HG02678 (cell line): ENCODE measurements at regions not wholly inside any gene's neighbourhood (a gene's known extent, or its start where the extent isn't known, plus 50 kb on each side); places are given as distances from the start of the nearest gene placed in this dataset.
"Not testable (repeated sequence)": the region's sequence is repeated elsewhere in the genome, so short reads cannot be mapped to it uniquely, and the experiment has no call there.

ENCODE experiments used
- ATAC-seq: cut with Tn5 transposase; IDR thresholded peaks from one replicate; pipeline ENCODE4 v1.9.1; 2021; ENCODE audit warnings: mild to moderate bottlenecking, moderate library complexity; ENCODE audit not compliant: unreplicated experiment

DNA sequence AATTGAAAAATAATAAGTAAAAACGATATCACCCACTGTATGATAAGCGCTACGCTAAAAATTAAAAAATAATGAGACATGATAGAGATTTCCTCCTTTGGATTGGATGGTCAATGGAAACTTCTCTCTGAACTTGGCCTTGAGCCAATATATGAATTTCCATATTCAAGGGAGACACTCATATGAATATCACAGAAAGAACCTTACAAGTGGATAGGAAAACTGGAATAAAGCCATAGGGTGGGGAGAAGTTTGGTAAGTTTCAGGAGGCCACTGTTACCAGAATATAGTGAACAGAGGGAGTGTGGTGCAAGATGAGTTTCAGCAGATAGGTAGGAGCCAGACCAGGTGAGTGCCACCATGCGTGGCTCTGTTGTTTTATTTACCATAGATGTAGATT, 147.2 kb downstream of the SEM1 start:
- no peak for ATAC-seq

DNA sequence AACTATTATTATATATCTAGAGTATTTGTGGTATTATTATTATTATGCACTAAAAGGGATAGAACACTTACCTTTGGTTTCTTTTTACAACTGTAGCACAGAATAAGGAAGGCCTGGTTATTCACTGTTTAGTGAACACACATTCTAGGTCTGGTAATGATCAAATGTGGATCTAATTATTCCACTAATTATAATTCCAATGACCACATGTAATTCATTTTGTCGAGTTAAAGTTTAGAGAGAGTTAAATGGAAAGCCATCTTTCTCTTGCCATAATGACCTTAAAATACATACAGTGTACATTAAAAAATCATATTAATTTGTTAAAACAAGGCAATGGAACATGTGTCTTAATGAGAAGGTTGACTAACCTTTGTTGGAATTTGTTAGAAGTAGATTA, 147.8 kb downstream of the SEM1 start:
- no peak for ATAC-seq

DNA sequence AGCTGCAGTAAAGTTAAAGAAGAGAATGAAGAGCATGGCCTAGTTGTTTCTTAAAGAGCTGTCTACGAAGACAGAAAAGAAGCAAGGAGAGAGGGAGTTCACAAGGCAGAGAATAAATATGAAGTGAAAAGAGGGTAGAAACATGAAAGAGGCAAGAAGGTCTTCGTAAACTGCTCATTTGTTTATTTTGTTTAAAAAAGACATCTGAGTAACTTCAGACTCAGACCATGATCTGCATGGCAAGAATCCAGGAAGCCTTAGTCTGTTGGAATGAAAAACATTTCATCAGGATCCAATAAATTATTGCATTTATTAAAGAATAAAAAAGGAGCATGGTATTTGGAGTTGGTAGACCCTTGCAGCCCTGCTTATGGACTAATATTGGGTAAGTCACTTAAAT, 151.1 kb downstream of the SEM1 start:
- ATAC-seq, result no peak

DNA sequence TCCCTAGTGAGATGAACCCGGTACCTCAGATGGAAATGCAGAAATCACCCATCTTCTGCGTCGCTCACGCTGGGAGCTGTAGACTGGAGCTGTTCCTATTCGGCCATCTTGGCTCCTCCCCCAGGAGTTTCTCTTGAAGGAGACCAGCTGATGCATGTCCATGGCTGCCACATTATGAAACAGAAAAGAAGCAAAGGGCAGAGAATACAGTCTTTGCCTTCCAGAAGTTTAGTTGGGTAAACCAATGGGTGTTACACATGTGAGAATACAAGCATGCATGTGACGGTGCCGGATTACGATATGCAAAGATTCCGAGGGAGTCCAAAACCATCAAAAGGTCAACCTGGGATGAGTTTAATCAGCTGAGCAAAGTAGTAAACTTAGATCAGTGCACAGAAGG, 151.6 kb downstream of the SEM1 start:
- no peak for ATAC-seq

DNA sequence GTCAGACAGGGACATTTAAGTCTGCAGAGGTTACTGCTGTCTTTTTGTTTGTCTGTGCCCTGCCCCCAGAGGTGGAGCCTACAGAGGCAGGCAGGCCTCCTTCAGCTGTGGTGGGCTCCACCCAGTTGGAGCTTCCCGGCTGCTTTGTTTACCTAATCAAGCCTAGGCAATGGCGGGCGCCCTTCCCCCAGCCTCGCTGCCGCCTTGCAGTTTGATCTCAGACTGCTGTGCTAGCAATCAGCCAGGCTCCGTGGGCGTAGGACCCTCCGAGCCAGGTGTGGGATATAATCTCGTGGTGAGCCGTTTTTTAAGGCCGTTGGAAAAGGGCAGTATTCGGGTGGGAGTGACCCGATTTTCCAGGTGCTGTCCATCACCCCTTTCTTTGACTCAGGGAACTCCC, 152.0 kb downstream of the SEM1 start:
- ATAC-seq, result not testable (repeated sequence)

DNA sequence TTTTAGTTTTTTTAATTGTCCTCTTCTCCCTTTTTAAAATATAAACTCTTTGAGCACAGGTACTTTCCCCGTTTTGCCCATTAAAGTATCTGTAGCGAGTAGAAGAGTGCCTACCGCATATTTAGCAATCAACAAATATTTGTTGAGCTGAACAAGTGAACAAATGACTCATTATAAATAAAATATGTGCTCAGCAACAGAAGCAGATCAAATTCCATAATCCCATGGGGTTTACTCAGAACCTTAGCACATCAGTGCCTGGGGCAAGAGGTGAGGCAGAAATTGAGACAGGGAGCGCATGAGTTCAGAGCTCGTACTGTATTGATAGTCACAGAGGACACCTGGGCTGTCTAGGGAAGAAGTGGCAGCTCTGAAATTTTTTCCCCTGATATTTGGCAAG, 161.0 kb downstream of the SEM1 start:
- no peak for ATAC-seq

DNA sequence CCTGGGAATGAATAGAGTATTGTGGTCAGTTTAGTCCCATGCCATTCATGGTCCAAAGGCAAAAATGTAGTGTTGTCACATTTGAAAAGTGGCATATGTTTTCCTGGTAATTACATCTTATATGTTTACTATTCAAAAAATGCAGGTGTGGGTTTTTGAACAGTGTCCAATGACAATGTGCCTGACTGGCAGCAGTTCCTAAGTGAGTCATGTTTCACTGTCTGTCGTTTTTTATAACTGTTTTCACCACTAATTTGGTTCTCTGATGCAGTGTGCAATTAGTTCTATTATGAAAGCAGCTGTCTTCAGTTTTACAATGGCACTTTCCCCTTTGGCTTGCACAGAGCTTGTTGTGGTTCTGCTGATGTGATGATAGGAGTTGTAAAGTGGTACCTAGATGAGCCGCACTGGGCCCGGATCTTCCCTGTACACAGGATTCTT, 162.3 kb downstream of the SEM1 start:
- no peak for ATAC-seq

DNA sequence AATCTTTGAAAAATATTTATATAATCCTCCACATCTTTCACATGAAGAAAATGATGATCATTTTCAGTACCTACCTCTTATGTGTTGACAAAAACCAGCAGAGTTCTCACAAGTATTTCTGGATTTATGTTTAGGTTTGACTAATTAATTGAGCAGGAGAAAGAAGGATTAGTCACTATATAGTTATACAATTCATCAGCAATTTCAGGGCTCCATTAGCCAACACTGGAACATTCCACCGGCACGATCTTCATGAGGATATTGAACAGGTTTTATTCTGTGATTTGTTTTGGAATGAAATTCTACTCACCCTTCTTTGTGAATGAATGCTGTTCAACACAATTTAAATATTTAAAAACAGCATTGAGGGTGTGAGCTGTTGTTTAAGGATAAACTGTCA, 163.2 kb downstream of the SEM1 start:
- ATAC-seq, result no peak

DNA sequence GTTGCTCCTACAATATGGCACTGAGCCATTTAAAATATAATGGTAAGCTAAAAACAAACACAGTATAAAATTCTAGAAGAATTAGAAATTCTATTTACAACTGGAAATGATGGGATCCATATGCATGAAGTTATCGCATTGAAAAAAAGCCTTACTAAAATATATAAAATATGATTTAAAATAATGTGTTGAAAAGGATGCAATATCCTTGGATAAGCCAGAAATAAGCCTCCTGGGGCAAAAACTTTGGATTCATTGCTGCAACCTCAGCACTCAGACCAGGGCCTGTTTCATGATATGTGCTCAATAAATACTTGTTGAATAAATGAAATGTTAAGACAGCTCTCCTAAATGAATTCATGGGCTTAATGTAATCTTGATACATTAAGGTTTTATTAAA, 170.2 kb downstream of the SEM1 start:
- ATAC-seq, result no peak

DNA sequence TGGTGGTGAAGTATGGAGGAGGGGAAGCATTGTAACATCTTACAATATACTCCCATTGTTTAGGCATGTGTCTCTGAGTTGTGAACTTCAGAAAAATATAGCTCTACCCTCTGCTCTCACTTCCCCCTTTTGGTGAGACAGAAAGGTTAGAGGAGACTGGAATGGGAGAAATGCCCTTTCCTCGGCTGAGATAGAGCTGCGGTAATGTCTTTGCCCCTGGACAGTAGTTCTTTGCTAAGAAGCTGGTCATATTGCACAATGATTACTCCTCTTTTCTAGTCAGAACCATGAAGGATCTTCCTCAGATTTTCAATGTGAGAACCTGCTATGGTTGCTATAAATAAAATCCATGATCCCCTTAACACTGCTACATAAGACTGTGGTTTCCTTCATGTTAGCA, 171.0 kb downstream of the SEM1 start:
- ATAC-seq, result no peak

DNA sequence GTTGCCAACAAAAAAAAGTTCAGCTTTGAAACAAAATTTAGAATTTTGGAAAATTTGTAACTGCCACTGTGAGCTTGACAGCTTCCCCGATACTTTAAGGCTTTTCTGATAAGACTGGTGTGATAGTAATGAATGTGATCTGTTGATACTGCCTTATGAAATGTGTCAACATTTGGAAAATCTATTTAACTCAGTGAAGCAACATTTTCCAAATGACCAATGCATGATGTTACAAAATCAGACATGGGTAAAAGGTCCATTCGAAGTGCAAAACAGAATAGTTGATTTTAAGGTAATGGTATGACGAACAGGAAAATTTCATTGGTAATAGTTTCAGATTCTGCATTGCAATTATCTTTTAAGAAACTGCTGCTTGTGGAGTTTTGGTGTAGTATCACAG, 175.4 kb downstream of the SEM1 start:
- ATAC-seq, result no peak

DNA sequence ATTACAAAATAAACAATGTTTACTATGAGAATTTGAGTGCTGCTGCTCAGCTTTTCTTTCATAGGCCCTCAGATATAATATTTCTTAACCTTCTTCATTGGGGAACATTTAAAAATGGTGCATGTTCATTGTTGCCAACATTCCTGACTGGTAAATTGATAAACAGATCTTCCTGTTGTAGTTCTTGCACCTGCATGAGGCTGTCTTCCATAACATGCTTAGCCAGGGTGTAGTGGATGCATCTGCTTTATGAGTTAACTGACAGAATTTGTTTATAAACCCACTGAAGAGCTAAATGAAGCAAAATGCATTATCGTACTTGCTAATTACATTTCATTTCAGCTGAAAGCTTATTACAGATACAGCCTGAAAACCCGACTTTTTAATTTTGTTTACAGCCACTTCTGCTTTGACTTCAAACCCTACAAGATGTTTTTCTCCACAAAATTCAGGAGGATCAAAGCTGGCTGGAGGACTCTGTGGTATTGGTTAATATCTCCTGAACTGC, 177.2 kb downstream of the SEM1 start:
- ATAC-seq, result no peak

DNA sequence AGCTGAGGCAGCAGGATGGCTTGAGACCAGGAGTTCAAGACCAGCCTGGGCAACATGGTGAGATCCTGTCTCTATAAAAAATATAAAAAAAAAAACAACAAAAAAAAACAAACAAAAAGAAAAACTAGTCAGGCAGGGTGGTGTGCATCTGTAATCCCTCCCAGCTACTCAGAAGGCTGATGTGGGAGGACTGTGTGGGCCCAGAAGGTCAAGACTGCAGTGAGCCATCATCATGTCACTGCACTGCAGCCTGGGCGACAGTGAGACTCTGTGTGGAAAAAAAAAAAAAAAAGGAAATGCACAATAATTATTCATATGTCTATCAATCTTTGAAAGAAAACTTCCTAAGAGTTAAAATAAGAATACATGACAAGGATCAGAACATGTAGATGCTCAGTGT, 178.3 kb downstream of the SEM1 start:
- no peak for ATAC-seq

DNA sequence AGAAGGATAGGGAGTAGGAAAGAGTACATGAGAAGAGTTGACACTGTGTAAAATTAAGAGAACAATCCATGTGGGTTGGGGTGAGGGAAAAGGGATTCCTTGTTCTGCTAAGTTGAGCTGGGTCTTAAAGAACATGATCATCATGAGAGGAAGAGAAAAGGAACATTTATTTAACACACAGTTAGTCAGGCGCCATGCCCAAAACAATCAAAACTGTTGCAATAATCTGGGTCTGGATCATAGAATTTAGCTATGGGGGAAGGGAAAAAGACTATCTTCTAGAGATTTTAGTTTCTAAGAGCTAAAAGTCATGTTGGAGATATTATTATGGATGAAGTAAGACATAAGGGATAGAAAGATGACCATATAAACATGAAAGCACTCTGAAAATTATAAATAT, 178.9 kb downstream of the SEM1 start:
- no peak for ATAC-seq

DNA sequence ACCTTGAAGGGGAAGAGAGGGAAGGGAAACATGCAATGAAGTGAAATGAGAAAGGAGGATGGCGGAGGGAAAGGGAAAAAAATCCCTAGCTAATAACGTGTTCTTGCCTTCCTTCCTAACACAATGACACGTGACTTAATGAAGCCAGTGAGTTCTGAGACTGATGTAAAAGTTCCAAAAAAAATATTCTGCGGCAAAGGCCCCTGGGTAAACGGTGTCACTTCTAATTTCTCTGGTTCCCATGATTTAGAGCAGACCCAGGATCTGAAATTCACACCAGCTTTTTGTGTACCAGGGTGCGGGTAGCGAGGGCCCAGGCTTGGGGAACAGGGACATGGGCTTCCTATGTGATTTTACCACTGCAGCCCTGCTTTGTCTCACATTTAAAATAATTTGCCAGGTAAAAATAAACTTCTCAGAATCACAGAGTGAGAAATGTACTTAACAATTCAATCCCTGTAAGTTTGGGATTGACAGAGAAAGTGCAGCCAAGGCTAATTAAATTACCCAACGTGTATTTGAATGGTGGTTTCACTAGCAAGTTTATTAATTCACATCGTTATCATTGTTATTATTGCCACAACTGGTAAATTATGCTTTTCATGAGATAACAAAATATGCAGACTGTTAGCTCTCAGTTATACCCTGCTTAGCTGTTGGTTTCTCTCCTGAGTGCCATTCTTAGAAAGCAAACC, 182.4 kb downstream of the SEM1 start:
- ATAC-seq, result no peak

DNA sequence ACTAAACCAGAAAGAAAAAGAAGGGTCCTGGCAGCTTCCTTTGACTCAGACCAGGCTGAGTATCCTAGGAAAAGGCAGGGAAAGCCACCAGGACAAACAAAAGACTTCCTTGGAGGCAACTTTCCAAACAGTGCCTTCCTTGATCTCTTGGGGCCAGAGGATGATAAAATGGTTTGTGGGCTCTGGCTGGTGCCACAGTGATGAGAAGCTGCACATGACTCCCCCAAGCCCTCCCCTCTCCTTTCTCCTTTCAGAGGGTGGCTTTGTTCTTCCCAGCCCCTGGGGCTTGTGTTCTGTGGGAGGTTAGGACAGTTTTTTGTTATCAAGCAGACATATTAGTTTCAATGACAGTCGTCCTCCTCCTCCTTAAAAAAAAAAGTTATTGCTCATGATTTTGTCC, 183.2 kb downstream of the SEM1 start:
- ATAC-seq, result no peak

DNA sequence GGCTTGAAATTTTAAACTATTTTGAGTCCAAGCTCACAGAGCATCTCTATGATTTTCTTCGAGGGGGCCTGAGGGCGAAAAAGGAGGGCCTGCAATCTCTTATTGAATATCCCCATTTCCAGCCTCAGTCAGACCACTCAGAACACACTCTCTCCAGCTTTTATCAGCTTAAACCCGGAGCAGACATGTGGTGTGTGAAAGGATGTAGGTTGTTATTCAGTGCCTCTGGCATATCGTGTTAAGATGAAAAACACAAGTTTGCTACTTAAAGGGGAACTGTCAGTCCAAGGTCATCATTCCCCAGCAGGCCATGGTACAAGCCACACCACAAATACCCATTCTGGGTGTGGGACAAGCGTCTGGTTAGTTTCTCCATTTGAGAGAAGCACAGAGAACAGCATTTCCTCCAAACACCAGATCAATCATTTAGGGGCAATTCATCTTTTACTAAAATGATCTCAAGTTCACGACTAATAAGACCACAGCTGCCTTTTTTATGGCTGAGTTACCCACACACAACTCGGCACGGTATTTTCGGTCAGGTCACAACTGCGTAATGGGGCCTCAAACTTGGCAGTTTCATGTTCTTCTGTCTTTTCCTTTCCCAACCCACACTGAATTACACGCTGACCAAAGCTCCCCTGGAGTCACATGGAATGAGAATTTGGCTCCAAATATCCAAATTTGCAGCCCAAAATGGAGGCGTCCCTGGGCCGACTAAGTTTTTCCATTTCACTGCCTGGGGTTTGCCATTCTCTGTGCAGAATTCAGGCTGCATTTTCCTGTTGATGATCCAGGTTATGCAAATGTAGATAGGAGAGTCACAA, 188.4 kb downstream of the SEM1 start:
- no peak for ATAC-seq

DNA sequence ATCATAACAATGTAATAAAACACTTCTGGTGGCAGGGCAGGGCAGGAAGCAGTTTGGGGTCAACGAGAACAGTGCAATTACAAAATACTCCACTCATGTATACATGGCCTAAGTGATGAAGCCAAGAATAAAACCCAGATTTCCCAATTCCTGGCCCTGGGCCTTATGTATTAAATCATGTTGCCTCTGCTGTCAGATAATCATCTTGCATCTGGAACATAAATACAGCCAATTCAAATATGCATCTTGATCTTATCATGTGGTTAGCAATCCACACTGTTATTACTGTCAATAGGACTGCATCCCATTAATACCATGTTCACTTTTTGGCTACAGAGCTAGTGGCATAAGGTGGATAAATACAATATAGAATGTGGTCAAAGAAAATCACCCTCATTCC, 186.5 kb upstream of the SLC25A13 start:
- no peak for ATAC-seq

DNA sequence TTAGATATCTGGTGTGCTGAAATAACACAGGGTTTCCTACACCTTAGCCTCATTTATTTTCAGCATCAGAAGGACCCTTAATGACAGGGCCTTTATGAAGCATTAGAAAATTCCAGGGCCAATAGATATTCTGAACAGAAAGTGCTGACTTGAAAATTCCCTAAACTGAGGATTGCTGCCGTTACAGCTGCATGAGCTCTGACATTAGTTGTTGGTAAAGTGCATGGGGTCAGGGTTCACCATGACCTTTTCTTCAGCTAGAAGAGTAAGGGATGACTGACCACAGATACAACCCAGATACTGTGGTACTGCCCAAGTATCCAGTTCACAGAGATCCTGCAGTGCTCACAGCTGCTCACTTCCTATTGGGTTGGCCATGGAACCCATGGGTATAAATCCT, 181.7 kb upstream of the SLC25A13 start:
- ATAC-seq, result no peak

DNA sequence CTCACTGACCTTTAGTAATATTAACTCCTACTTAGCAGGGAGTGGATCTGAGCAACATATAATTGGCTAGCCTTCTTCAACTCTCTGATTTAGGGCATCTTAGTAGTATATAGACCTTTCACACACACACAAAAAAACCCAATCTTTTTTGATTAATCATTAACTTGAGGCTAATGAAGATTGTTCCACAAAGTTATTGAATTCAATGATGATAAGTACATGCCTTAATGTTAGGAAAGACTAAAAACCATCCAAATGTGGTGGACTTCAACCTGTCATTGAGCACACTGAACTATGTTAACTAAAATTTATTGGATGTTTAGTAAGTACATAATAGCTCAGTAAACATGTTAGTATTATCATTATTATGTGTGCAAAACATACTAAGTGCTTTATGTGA, 179.4 kb upstream of the SLC25A13 start:
- no peak for ATAC-seq

DNA sequence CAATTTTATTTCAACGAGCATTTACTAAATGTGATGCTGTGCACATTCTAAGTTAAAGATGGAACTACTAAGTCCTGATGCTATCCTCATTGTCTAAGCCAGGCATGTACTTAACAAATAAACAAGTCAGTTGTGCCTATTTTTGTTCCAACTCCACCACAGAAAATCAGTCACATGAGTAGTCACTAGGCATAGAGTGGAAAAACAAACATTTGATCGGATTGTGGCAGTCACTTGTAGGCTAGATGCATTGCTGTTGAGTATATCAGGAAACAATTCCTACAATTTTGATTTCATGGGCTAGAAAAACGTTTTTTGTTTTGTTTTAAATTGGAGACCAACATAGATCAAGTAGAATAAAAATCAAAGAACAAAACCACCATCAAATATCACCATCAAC, 177.6 kb upstream of the SLC25A13 start:
- ATAC-seq, result no peak

DNA sequence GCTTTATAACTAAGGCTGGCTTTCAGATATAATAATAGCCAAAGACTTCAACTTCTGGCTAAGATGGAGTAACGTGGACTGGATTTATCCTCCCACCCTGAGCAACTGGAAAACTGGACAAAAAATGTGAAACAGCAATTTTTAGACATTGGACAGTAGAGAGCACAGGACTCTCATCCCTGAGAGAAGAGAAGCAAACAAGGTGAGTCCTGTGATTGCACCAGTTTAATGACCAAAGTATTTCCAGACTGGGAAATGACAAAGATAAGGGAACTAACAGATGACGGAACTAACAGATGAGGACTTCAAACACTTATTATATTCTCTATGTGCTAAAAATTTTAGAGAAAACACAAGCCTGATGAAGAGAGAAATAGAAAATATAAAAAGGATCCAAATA, 175.7 kb upstream of the SLC25A13 start:
- ATAC-seq, result no peak
